CD4-positive, alpha-beta T cell treated with Interleukin-6 at 100 ng/mL for 8 hours (primary cell): ENCODE measurements at regions not wholly inside any gene's neighbourhood (a gene's known extent, or its start where the extent isn't known, plus 50 kb on each side); places are given as distances from the start of the nearest gene placed in this dataset.
A peak's percentile ranks its signal among the peaks of the same experiment; 100 is the strongest.
"Not testable (repeated sequence)": the region's sequence is repeated elsewhere in the genome, so short reads cannot be mapped to it uniquely, and the experiment has no call there.

Source experiments
- DNase-seq: peaks from one replicate; pipeline ENCODE4 v3.0.0-alpha.2; 2020; ENCODE audit warnings: mixed read lengths, low spot score

- DNase-seq, result peak; percentile 47
Measured at GRCh38 chr17:51435641-51436091, 175.3 kb downstream of the UTP18 start.

DNA sequence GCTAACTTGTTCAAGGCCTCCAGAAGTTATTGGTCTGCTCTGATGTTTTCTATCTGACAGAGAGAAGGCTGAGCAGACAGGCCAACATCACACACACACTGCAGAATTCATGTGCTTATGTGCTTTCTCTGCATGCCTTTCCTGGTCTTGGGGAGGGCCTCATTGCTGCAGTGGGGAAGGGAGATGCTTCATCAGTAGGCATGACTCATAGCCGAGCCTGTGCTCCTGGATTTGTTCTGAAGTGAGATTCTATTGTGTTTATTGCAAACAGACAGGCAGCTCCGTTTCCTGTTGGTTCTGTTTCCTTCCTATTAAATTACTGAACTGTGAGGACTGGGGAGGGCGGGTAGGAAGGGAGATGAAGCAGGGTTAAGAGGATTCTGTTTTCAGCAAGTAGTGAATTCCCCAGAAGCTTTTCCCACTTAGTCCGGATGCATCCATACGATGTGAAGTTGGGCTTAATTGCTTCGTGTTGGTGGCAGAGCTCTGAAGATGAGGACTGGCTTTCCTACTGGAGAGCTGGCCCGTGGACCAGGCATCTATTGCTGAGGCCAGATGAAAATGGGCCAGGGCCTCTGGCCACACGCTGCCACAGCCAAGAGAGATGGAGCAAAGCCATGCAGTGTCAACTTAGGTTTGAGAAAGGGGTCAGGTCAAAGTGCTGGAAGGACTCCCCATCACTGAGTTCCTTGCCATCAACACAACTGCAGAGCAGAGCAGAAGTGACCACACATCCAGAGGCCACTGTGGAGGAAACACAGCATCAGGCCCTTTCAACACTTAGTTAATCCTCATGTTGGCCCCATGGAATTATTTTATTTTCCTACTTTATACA, 179.3 kb downstream of the UTP18 start:
- peak; percentile 53 for DNase-seq

DNA sequence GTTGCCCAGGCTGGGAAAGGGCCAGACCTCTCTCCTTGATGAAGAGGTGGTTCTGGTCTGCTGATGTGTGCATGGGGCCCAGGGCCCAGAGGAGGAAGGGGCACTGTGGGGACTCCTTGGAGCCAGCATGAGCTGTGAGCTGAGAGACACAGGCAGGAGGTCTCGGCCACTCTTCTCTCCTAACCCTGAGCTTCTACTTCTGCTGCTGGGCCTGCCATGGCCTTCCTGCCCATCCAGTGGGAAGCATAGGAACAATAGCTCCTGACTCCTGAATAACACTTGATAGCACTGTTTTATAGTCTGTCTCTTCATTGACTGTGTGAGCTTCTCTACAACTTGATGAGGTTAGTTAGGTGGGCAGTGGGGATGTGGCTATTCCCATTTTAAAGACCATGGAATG, 181.1 kb downstream of the UTP18 start:
- DNase-seq, result no peak

DNA sequence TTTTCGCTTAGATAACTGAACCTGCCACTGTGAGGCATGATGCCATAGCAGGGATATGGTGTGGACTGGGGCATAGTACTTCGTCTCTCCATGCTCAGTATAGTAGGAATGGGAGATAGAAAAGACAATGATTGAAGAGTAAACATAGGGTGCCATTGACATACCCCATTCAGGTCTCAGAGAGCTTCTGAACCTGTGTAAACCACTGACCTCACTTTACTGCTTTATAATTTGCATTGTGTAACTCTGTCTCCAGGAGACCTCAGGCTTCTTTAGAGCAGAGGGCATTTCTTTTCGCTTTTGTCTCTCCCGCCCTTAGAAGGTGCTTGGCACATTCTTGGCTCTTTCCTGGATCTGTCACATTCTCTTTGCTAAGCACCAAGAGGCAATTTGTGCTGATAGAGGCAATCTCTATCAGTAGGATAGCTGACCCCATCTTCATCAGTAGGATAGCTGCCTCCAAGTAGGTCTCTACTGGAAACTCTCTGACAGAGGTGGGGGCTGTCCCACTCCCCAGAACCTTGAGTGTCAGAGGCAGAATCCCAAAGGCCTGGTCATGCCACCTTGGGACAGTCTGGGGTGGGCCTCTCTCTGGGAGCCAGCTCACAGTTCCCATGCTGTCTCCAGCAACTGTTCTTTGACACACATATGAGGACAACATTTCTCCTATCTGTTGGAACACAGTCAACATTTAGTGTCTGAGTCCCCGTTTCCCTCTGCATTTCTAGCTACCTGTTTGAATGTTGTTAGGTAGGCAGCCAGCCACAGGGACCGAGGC, 181.9 kb downstream of the UTP18 start:
- DNase-seq, result no peak

DNA sequence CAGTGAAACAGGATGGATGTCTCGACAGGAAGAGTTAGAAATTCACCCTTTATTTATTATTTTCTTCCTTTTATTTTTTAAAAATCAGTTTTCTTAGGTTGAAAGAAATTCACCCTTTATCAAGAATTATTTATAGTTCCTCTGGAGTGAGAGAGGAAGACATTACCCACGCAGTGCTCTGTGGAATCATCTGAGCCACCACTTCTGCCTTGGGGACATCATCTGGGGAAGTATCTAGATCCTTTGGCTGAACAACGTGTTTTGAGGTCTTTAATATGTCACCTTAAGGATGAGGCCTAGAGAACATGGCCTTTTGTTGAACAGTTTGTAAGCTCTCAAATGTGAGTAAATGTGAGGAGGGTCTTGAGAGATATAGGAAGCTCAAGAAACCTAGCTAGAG, 183.3 kb downstream of the UTP18 start:
- DNase-seq, result no peak

DNA sequence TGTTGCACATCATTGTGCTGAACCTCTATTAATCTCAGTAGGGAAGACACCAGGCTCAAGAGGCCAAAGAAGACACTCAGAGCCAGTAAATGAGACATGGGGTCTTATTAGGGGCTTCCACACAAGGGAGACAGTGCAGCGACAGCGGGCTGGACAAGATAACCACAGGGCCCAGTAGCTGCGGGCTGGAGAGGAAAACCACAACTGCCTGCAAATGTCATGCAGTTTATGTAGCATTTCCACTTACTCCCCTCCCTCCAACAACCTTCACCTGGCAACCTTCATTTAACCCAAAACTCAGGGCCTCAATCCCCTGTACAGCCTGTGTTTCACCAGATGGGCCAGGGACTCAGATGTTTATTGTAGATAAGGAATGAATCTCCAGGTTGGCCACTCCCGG, 185.6 kb downstream of the UTP18 start:
- DNase-seq, result no peak

GRCh38 chr17:51454456-51454978, 194.2 kb downstream of the UTP18 start:
- DNase-seq, result no peak

DNA sequence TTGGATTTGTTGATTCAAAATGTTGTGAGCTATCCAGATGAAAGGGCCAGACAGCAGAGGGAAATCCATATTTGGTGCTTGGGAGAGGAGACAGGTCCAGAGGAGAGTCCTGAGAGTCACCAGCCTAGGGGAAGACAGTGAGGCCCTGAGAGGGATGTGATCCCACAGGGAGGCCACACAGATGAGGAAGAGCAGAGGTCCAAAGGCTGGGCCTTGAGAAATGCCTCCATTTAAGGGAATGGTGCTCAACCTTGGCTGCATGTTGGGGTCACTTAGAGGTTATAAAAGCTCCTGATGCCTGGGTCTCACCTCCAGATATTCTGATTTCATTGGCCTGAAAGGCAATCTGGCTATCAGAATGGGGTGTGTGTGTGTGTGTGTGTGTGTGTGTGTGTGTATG, 194.9 kb downstream of the UTP18 start:
- no peak for DNase-seq

- no peak for DNase-seq
Measured at GRCh38 chr17:51455931-51456330, 195.6 kb downstream of the UTP18 start.

GRCh38 chr17:51456942-51457341, 196.6 kb downstream of the UTP18 start:
- DNase-seq, result no peak

GRCh38 chr17:51461578-51462004, 201.2 kb downstream of the UTP18 start:
- DNase-seq, result peak; percentile 44

DNA sequence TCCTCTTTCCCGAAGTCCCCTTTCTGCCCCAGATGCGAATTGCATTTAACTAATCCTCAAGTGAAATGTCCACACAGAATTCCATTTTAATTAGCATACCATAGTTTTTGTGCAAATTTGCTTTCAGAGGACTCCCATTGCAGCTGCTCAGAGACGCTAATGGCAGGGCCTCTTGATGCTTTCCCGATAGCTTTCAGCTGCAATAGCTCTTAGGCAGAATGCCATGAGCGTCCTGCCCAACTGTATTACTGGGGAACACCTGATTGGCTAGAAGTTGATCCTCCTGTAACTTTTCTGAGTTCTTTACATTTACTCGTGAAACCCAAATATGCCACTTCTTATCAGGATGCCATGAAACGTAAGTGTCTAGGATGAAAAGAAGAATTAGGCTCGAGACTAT, 203.0 kb downstream of the UTP18 start:
- no peak for DNase-seq

GRCh38 chr17:51467336-51467735, 207.0 kb downstream of the UTP18 start:
- DNase-seq, result no peak

DNA sequence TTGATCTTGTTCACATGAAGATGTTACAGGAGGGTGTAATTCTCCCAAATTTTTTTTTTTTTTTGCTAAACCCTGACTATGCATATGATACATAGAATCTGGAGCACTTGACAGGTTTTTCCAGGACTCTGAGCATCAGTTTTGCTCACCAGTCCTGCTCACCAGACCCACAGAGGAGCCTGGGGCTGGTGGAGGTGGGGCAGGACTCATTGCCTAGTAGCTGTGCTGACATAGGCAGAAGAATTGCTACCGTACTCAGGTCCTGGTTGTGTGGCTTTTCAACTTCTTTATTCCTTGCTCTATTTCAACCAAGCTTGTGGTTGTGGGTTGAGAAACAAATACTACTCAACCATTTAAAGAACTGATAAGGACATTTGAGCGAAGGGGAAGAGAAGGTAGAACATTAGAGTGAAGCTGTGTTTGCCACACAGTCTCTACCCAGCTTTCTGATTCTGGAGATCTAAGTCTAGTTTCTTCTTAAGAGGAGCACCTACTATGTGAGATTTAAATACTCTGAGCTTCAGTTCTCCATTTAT, 212.4 kb downstream of the UTP18 start:
- DNase-seq, result no peak

- DNase-seq, result no peak
Measured at GRCh38 chr17:51474764-51475163, 214.4 kb downstream of the UTP18 start.

- no peak for DNase-seq
Measured at GRCh38 chr17:51475730-51476129, 215.4 kb downstream of the UTP18 start.

DNA sequence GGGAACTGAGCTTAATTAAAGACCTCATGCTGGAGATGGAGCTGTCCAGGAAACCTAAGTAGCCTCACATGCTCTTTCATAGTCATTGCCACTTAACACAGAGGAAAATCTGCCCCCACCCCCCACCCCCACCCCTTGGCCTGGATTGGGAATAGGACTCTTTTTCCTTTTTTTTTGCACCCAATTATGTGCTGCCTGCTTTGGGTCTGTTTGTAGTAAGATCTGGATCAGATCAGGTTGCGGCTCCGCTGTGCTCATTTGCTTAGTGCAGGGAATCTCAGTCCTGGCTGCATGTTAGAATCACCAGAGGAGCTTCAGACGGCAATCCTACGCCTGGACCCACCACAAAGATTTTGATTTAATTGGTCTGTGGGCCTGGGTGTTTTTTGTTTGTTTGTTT, 219.0 kb downstream of the UTP18 start:
- no peak for DNase-seq

GRCh38 chr17:51481370-51481769, 221.0 kb downstream of the UTP18 start:
- no peak for DNase-seq

DNA sequence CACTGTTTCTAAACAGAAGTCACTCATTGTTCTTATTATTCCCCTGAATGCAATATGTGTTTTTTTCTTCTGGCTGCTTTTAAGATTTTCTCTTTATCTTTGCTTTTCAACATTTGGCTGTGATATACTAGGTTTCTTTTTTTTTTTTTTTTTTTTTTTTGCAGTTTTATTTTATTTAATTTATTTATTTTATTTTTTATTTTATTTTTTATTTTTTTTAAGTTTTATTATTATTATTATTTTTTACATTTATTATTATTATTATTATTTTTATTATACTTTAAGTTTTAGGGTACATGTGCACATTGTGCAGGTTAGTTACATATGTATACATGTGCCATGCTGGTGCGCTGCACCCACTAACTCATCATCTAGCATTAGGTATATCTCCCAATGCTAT, 221.9 kb downstream of the UTP18 start:
- DNase-seq, result not testable (repeated sequence)

- no peak for DNase-seq
Measured at GRCh38 chr17:51486091-51486490, 225.7 kb downstream of the UTP18 start.

- DNase-seq, result no peak
Measured at GRCh38 chr17:51486885-51487520, 226.7 kb downstream of the UTP18 start.

- peak; percentile 30 for DNase-seq
Measured at GRCh38 chr17:51487947-51488346, 227.6 kb downstream of the UTP18 start.
